ENCODE measurements at regions not wholly inside any gene's neighbourhood (a gene's known extent, or its start where the extent isn't known, plus 50 kb on each side); places are given as distances from the start of the nearest gene placed in this dataset.
"Not testable (repeated sequence)": the region's sequence is repeated elsewhere in the genome, so short reads cannot be mapped to it uniquely, and the experiment has no call there.

- DNase-seq: not testable (repeated sequence)
Observed at GRCh38 chr13:107916902-107917301, 298.4 kb downstream of the LIG4 start.

- no peak for DNase-seq
Observed at GRCh38 chr13:107912745-107913144, 302.6 kb downstream of the LIG4 start.

GRCh38 chr13:107907065-107907805, 308.1 kb downstream of the LIG4 start:
- no peak for DNase-seq

- no peak for DNase-seq
Observed at GRCh38 chr13:107906131-107906530, 309.2 kb downstream of the LIG4 start.

GRCh38 chr13:107901996-107902562, 313.3 kb downstream of the LIG4 start:
- DNase-seq: no peak

- no peak for DNase-seq
Observed at GRCh38 chr13:107901230-107901629, 314.1 kb downstream of the LIG4 start.

GRCh38 chr13:107900775-107901174, 314.6 kb downstream of the LIG4 start:
- DNase-seq: no peak

- no peak for DNase-seq
Observed at GRCh38 chr13:107886118-107886517, 329.2 kb downstream of the LIG4 start.

GRCh38 chr13:107884564-107884963, 330.8 kb downstream of the LIG4 start:
- DNase-seq: no peak

- no peak for DNase-seq
Observed at GRCh38 chr13:107883561-107884175, 331.7 kb downstream of the LIG4 start.

GRCh38 chr13:107882708-107883560, 332.4 kb downstream of the LIG4 start:
- DNase-seq: no peak

GRCh38 chr13:107881362-107881761, 334.0 kb downstream of the LIG4 start:
- no peak for DNase-seq

GRCh38 chr13:107874456-107874855, 340.9 kb downstream of the LIG4 start:
- DNase-seq: no peak

- no peak for DNase-seq
Observed at GRCh38 chr13:107873926-107874325, 341.4 kb downstream of the LIG4 start.

GRCh38 chr13:107870400-107870799, 344.9 kb downstream of the LIG4 start:
- no peak for DNase-seq

GRCh38 chr13:107867701-107868661, 347.4 kb downstream of the LIG4 start:
- DNase-seq: peak in 43 of 51 donors; percentile 3 to 73 (median 35)

GRCh38 chr13:107866941-107867623, 348.3 kb downstream of the LIG4 start:
- DNase-seq: peak in 34 of 51 donors; percentile 2 to 60 (median 24)

- DNase-seq: peak in 41 of 51 donors; percentile 1 to 78 (median 31)
Observed at GRCh38 chr13:107866032-107866940, 349.1 kb downstream of the LIG4 start.

GRCh38 chr13:107865643-107866031, 349.7 kb downstream of the LIG4 start:
- peak in 3 of 51 donors; percentile 15 to 47 (median 17) for DNase-seq

Measured in hypothalamus (tissue), 51 donors.